Transverse colon (tissue), 4 donors: ENCODE measurements at regions not wholly inside any gene's neighbourhood (a gene's known extent, or its start where the extent isn't known, plus 50 kb on each side); places are given as distances from the start of the nearest gene placed in this dataset.

Experiments used
- DNase-seq: peaks from one replicate; pipeline ENCODE4 v3.0.0-alpha.2; 2019
- H3K27ac ChIP-seq, 4 donors: fragments of 200-600 bp; sonication (generic); 2 replicates each; pipeline ENCODE4 v1.5.1; 2016 to 2018; ENCODE audit warnings: inconsistent platforms in 4 of 4
- H3K27me3 ChIP-seq: fragments of 200-600 bp; sonication (generic); 2 replicates; pipeline ENCODE4 v1.5.1; 2017; ENCODE audit warnings: inconsistent platforms
- H3K36me3 ChIP-seq, 4 donors: fragments of 200-600 bp; sonication (generic); 2 replicates each; pipeline ENCODE4 v1.5.1; 2017 to 2019; ENCODE audit warnings: inconsistent platforms in 4 of 4
- H3K4me1 ChIP-seq, 4 donors: fragments of 200-600 bp; sonication (generic); 2 replicates each; pipeline ENCODE4 v1.5.1; 2017 to 2020; ENCODE audit warnings: inconsistent platforms in 4 of 4
- H3K4me3 ChIP-seq, 4 donors: fragments of 200-600 bp; sonication (generic); 1 replicate in 1 of 4; 2 replicates in 3 of 4; pipeline versions ENCODE4 v1.5.1 to v1.6.1; 2017 to 2019; ENCODE audit warnings: inconsistent platforms in 4 of 4
- H3K9me3 ChIP-seq, 2 donors: fragments of 200-600 bp; sonication (generic); 2 replicates each; pipeline ENCODE4 v1.5.1; 2017 to 2019; ENCODE audit warnings: inconsistent platforms in 2 of 2
- CTCF ChIP-seq, 5 experiments: fragments of 200-600 bp in 3 of 5; fragments of 450-650 bp in 2 of 5; sonication (generic) in 3 of 5; IDR thresholded peaks; 1 replicate in 2 of 5; 2 replicates in 3 of 5; pipeline ENCODE4 v1.5.1; 2016 to 2017; ENCODE audit warnings: antibody characterized with exemption in 5 of 5, inconsistent platforms in 3 of 5, mild to moderate bottlenecking in 2 of 5, moderate library complexity in 1 of 5
- EP300 ChIP-seq: sonication (generic); formaldehyde crosslinking; IDR thresholded peaks from one replicate; pipeline ENCODE4 v1.6.1; 2017; ENCODE audit warnings: antibody characterized with exemption, low read depth
- POLR2A ChIP-seq: fragments of 450-650 bp; IDR thresholded peaks from one replicate; pipeline ENCODE4 v1.6.1; 2016; ENCODE audit warnings: antibody characterized with exemption, mild to moderate bottlenecking, moderate library complexity
- POLR2AphosphoS5 ChIP-seq, 3 donors: sonication (generic); formaldehyde crosslinking; IDR thresholded peaks; one replicate each; pipeline ENCODE4 v1.6.1; 2016; ENCODE audit warnings: antibody characterized with exemption in 3 of 3
- WGBS, 2 donors: methylation state at CpG; one replicate each; pipeline ENCODE4 v1.1.5; 2018; ENCODE audit warnings: low coverage in 1 of 2; 5-methylcytosine and 5-hydroxymethylcytosine counted together
- in situ Hi-C, 4 donors: fragments of 200-750 bp; cut with MboI; loops; one replicate each; pipeline versions ENCODE4 v1.15.0 to v1.15.1; 2017; ENCODE audit warnings: low sequenced_read_pairs in 3 of 4, low pct_ligation_motif_present in 1 of 4, low pct_unique_long_range_greater_than_20kb in 1 of 4
- intact Hi-C: fragments of 100-400 bp; cut with DNase I; formaldehyde crosslinking; loops from one replicate; pipeline ENCODE4 v1.15.1; 2023; ENCODE audit warnings: low total_unique reads

GRCh38 chr7:119545118-119545517 lies 727.9 kb upstream of the KCND2 start:
- in situ Hi-C loops = no loop called here

GRCh38 chr7:119555788-119556187 lies 717.2 kb upstream of the KCND2 start:
- Histone ChIP-seq H3K27ac (no peak overlapping the region), H3K27me3 (no peaks in the 10 kb centered on the region), H3K4me1 (no peaks in the 10 kb centered on the region), H3K9me3 (no peaks in the 10 kb centered on the region), H3K36me3 (no peaks in the 10 kb centered on the region), H3K4me3 (no peak overlapping the region)
- TF ChIP-seq EP300 = no peak
- DNase-seq = no peak
- intact Hi-C loops (no loop called here), in situ Hi-C loops (no loop called here)
- WGBS, 2 donors = 53 to 74% methylated on average over 2 to 3 of the region's 3 CpGs

More at GRCh38 chr7:119545118-119545517, 727.9 kb upstream of the KCND2 start:
- no peak for TF ChIP-seq POLR2AphosphoS5 (IDR thresholded peaks at IDR 0.05)
- TF ChIP-seq EP300 = no peak
- TF ChIP-seq POLR2A = no peak
- intact Hi-C loops = no loop called here
- Histone ChIP-seq H3K4me3 (no peak overlapping the region), H3K27ac (no peak overlapping the region), H3K27me3 (no peaks in the 10 kb centered on the region), H3K36me3 (no peaks in the 10 kb centered on the region), H3K9me3 (no peaks in the 10 kb centered on the region), H3K4me1 (no peaks in the 10 kb centered on the region)
- DNase-seq = no peak

GRCh38 chr7:119556436-119556835 lies 716.5 kb upstream of the KCND2 start:
- Histone ChIP-seq H3K4me1 (no peaks in the 10 kb centered on the region), H3K36me3 (no peaks in the 10 kb centered on the region), H3K27me3 (no peaks in the 10 kb centered on the region), H3K9me3 (no peaks in the 10 kb centered on the region), H3K27ac (no peak overlapping the region), H3K4me3 (no peak overlapping the region)
- 79 to 82% methylated on average over 2 of the region's 2 CpGs for WGBS, 2 donors
- intact Hi-C loops = no loop called here
- no peak for DNase-seq
- in situ Hi-C loops = no loop called here
- TF ChIP-seq EP300 (no peak), CTCF (IDR thresholded peaks at IDR 0.05) (no peak), POLR2A (no peak)

DNA sequence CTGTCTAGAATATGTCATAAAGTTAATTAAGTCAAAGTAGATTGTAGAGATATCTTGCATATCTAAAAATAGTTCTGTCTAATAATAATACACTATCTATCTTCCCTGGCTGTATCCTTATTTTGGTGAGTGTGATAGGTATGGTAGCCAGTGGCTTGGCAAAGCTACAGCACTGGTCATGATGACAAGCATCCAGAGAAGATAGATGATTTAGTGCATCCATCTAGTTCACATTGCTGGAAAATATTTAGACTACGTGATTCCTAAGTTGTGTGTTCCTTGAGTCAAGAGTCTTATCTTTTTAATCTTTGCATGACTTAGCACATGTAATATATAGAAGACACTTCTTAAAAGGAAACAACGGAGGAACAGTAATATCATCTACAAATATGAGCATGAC lies 711.2 kb upstream of the KCND2 start:
- Histone ChIP-seq H3K27me3 (no peaks in the 10 kb centered on the region), H3K36me3 (no peaks in the 10 kb centered on the region), H3K27ac (no peak overlapping the region), H3K9me3 (no peaks in the 10 kb centered on the region), H3K4me3 (no peak overlapping the region), H3K4me1 (no peaks in the 10 kb centered on the region)
- TF ChIP-seq POLR2A (no peak), CTCF (IDR thresholded peaks at IDR 0.05) (no peak), POLR2AphosphoS5 (IDR thresholded peaks at IDR 0.05) (no peak), EP300 (no peak)
- in situ Hi-C loops (no loop called here), intact Hi-C loops (no loop called here)
- no peak for DNase-seq
- WGBS, 2 donors = 56 to 62% methylated on average over 2 of the region's 2 CpGs

GRCh38 chr7:119562839-119563238 lies 710.1 kb upstream of the KCND2 start:
- 28 to 40% methylated on average over 3 of the region's 3 CpGs for WGBS, 2 donors
- DNase-seq = no peak
- TF ChIP-seq CTCF (IDR thresholded peaks at IDR 0.05) (no peak), POLR2AphosphoS5 (IDR thresholded peaks at IDR 0.05) (no peak), POLR2A (no peak), EP300 (no peak)
- no peaks in the 10 kb centered on the region for H3K9me3 ChIP-seq
- H3K27ac ChIP-seq = no peak overlapping the region
- no peaks in the 10 kb centered on the region for H3K4me1 ChIP-seq
- no peaks in the 10 kb centered on the region for H3K36me3 ChIP-seq
- no peak overlapping the region for H3K4me3 ChIP-seq
- in situ Hi-C loops = no loop called here
- H3K27me3 ChIP-seq = no peaks in the 10 kb centered on the region
- intact Hi-C loops = no loop called here
